Keratinocyte (primary cell): ENCODE measurements at regions not wholly inside any gene's neighbourhood (a gene's known extent, or its start where the extent isn't known, plus 50 kb on each side); places are given as distances from the start of the nearest gene placed in this dataset.

Source experiments
- DNase-seq: peaks from one replicate; pipeline ENCODE4 v3.0.0-alpha.2; 2011; ENCODE audit warnings: low read depth, missing footprints, low spot score
- FAIRE-seq: peaks from 2 replicates; lab custom pipeline; 2011; peaks lifted over from hg19 to GRCh38; lab: Jason Lieb, UNC
- H2AFZ ChIP-seq: 2 replicates; pipeline ENCODE4 v1.6.0; 2012; ENCODE audit warnings: low read length, control low read depth, inconsistent platforms; ENCODE audit not compliant: control insufficient read depth
- H3K27ac ChIP-seq: 2 replicates; pipeline ENCODE4 v1.5.1; 2011; ENCODE audit warnings: low read length; ENCODE audit not compliant: control insufficient read depth, insufficient read depth
- H3K27me3 ChIP-seq: 3 replicates; pipeline ENCODE4 v1.6.0; 2011; ENCODE audit warnings: low read length; ENCODE audit not compliant: control insufficient read depth, insufficient read depth; ENCODE audit errors: extremely low read depth
- H3K36me3 ChIP-seq, 2 experiments: 2 replicates in 1 of 2; 3 replicates in 1 of 2; pipeline ENCODE4 v1.5.1; 2011; ENCODE audit warnings: low read length in 2 of 2, mild to moderate bottlenecking in 1 of 2; ENCODE audit not compliant: control insufficient read depth in 2 of 2, insufficient read depth in 2 of 2; ENCODE audit errors: extremely low read depth in 1 of 2
- H3K4me1 ChIP-seq: 3 replicates; pipeline ENCODE4 v1.5.1; 2011; ENCODE audit warnings: low read length; ENCODE audit not compliant: control insufficient read depth, insufficient read depth; ENCODE audit errors: extremely low read depth
- H3K4me2 ChIP-seq: 3 replicates; pipeline ENCODE4 v1.6.0; 2011; ENCODE audit warnings: low read depth, low read length; ENCODE audit not compliant: control insufficient read depth, insufficient read depth; ENCODE audit errors: extremely low read depth
- H3K4me3 ChIP-seq, 3 experiments: fragments of 200-600 bp in 1 of 3; sonication (generic) in 1 of 3; 2 replicates in 2 of 3; 3 replicates in 1 of 3; pipeline ENCODE4 v1.5.1; 2011 to 2016; ENCODE audit warnings: low read length in 3 of 3, mild to moderate bottlenecking in 3 of 3, control low read depth in 2 of 3, inconsistent platforms in 1 of 3, low read depth in 1 of 3, mixed read lengths in 1 of 3, mixed run types in 1 of 3, moderate library complexity in 1 of 3; ENCODE audit not compliant: control insufficient read depth in 2 of 3, insufficient read depth in 2 of 3; ENCODE audit errors: extremely low read depth in 1 of 3
- H3K79me2 ChIP-seq: 2 replicates; pipeline ENCODE4 v1.6.0; 2012; ENCODE audit warnings: low read length; ENCODE audit not compliant: control insufficient read depth, insufficient read depth
- H3K9ac ChIP-seq: 3 replicates; pipeline ENCODE4 v1.6.0; 2011; ENCODE audit warnings: low read length; ENCODE audit not compliant: control insufficient read depth, insufficient read depth; ENCODE audit errors: extremely low read depth
- H3K9me1 ChIP-seq: 3 replicates; pipeline ENCODE4 v1.6.0; 2011; ENCODE audit warnings: low read length; ENCODE audit not compliant: control insufficient read depth, insufficient read depth; ENCODE audit errors: extremely low read depth
- H3K9me3 ChIP-seq: 2 replicates; pipeline ENCODE4 v1.5.1; 2012; ENCODE audit warnings: low read depth, low read length; ENCODE audit not compliant: control insufficient read depth
- H4K20me1 ChIP-seq: 3 replicates; pipeline ENCODE4 v1.6.0; 2011; ENCODE audit warnings: low read length; ENCODE audit not compliant: control insufficient read depth, insufficient read depth; ENCODE audit errors: extremely low read depth
- CTCF ChIP-seq, 3 experiments: IDR thresholded peaks in 1 of 3; conservative IDR thresholded peaks in 1 of 3; optimal IDR thresholded peaks in 1 of 3; 2 replicates in 2 of 3; 3 replicates in 1 of 3; pipeline versions ENCODE3 to v1.5.1; 2011; ENCODE audit warnings: low read length in 3 of 3, mild to moderate bottlenecking in 3 of 3, moderate library complexity in 2 of 3, control low read depth in 1 of 3, inconsistent platforms in 1 of 3; ENCODE audit not compliant: insufficient read depth in 2 of 3; ENCODE audit errors: extremely low read depth in 1 of 3
- EZH2 ChIP-seq: IDR thresholded peaks from one replicate; pipeline ENCODE4 v1.6.1; 2012; ENCODE audit warnings: inconsistent platforms, mild to moderate bottlenecking, low read length, moderate library complexity
- dilution Hi-C: fragments of 300-500 bp; cut with MboI; formaldehyde crosslinking; loops from one replicate; pipeline ENCODE4 v1.7.0; 2020; ENCODE audit warnings: low sequenced_read_pairs; ENCODE audit not compliant: extremely low pct_ligation_motif_present

DNA sequence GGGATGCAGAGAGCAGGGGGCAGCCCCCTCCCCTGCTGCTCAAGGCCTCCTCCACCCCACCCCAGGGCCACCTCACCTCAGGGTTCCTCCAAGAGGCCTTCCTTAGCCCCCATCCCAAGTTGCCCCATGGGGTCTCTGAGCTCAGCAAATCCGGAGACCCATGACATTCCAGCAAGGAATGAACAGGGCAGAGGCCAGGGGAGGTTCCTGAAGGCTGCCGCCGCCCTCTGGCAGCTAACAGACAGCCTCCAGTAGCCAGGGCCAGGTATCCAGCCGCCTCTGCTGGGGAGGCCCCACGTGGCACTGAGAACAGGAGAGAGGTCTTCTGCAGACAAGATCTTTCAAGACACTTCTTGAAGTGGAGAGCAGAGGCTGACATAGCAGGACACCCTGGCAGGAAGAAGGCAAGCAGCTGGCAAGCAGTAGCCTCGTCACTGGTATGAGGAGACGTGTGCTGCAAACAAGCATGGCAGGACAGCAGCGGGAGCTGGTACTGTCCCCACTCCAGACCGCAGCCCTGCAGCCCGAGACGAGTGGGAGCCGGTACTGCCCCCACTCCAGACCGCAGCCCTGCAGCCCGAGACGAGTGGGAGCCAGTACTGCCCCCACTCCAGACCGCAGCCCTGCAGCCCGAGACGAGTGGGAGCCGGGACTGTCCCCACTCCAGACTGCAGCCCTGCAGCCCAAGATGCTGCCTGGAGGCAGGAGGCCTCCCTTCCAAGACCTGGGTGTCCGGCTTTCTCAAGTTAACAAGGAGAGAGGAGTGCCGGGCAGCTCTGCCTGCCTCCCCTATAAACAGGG lies 190.6 kb downstream of the IGLL1 start:
- H3K4me2 ChIP-seq, result no peak overlapping the region
- H3K9me1 ChIP-seq, result no peaks in the 10 kb centered on the region
- FAIRE-seq (no peak), DNase-seq (no peak)
- no peak overlapping the region for H2AFZ ChIP-seq
- H3K27me3 ChIP-seq, result peaks cover 2% of the 10 kb centered on the region
- H3K4me3 ChIP-seq, result no peak overlapping the region
- no peaks in the 10 kb centered on the region for H3K4me1 ChIP-seq
- no peak overlapping the region for H3K9ac ChIP-seq
- peaks cover 6% of the 10 kb centered on the region for H4K20me1 ChIP-seq
- H3K9me3 ChIP-seq, result no peaks in the 10 kb centered on the region
- dilution Hi-C loops, result no loop called here
- no peak overlapping the region for H3K27ac ChIP-seq
- H3K79me2 ChIP-seq, result no peaks in the 10 kb centered on the region
- no peaks in the 10 kb centered on the region for H3K36me3 ChIP-seq
- no peak for TF ChIP-seq CTCF (optimal IDR thresholded peaks at IDR 0.05 in 1 of 3, IDR thresholded peaks at IDR 0.05 in 1 of 3, conservative IDR thresholded peaks at IDR 0.05 in 1 of 3; ENCODE audit: extremely low read depth in 1 of 3, insufficient read depth in 2 of 3, low read length in 3 of 3)
- no peak for TF ChIP-seq EZH2

- no peak for DNase-seq
- H3K27ac ChIP-seq, result no peak overlapping the region
- H3K9me3 ChIP-seq, result no peaks in the 10 kb centered on the region
- no peak for TF ChIP-seq CTCF (optimal IDR thresholded peaks at IDR 0.05 in 1 of 3, IDR thresholded peaks at IDR 0.05 in 1 of 3, conservative IDR thresholded peaks at IDR 0.05 in 1 of 3; ENCODE audit: extremely low read depth in 1 of 3, insufficient read depth in 2 of 3, low read length in 3 of 3)
- no peak for TF ChIP-seq EZH2
- dilution Hi-C loops, result no loop called here
- no peaks in the 10 kb centered on the region for H3K36me3 ChIP-seq
- peaks cover 5% of the 10 kb centered on the region for H3K27me3 ChIP-seq
- no peaks in the 10 kb centered on the region for H3K4me1 ChIP-seq
- no peak overlapping the region for H2AFZ ChIP-seq
- no peak overlapping the region for H3K4me3 ChIP-seq
- peaks cover 6% of the 10 kb centered on the region for H4K20me1 ChIP-seq
- H3K4me2 ChIP-seq, result no peak overlapping the region
- no peaks in the 10 kb centered on the region for H3K9me1 ChIP-seq
- no peak overlapping the region for H3K9ac ChIP-seq
- FAIRE-seq, result no peak
- H3K79me2 ChIP-seq, result no peaks in the 10 kb centered on the region
Observed at GRCh38 chr22:23388517-23388890, 191.6 kb downstream of the IGLL1 start.
